ENCODE measurements at regions not wholly inside any gene's neighbourhood (a gene's known extent, or its start where the extent isn't known, plus 50 kb on each side); places are given as distances from the start of the nearest gene placed in this dataset.

GRCh38 chr16:47904691-47905090, 251.1 kb downstream of the ABCC12 start:
- TF ChIP-seq, protein P1, sequence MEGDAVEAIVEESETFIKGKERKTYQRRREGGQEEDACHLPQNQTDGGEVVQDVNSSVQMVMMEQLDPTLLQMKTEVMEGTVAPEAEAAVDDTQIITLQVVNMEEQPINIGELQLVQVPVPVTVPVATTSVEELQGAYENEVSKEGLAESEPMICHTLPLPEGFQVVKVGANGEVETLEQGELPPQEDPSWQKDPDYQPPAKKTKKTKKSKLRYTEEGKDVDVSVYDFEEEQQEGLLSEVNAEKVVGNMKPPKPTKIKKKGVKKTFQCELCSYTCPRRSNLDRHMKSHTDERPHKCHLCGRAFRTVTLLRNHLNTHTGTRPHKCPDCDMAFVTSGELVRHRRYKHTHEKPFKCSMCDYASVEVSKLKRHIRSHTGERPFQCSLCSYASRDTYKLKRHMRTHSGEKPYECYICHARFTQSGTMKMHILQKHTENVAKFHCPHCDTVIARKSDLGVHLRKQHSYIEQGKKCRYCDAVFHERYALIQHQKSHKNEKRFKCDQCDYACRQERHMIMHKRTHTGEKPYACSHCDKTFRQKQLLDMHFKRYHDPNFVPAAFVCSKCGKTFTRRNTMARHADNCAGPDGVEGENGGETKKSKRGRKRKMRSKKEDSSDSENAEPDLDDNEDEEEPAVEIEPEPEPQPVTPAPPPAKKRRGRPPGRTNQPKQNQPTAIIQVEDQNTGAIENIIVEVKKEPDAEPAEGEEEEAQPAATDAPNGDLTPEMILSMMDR (conservative IDR thresholded peaks at IDR 0.05; ENCODE audit: low read length) = no peak
- TF ChIP-seq EZH2phosphoT487 (IDR thresholded peaks at IDR 0.05; ENCODE audit: borderline replicate concordance, low read depth, low read length) = no peak

Data from OCI-LY7 (cell line).